Neural progenitor cell (in vitro differentiated cells): ENCODE measurements at regions not wholly inside any gene's neighbourhood (a gene's known extent, or its start where the extent isn't known, plus 50 kb on each side); places are given as distances from the start of the nearest gene placed in this dataset.
"Not testable (repeated sequence)": the region's sequence is repeated elsewhere in the genome, so short reads cannot be mapped to it uniquely, and the experiment has no call there.

ENCODE experiments used
- DNase-seq: peaks from one replicate; pipeline ENCODE4 v3.0.0-alpha.2; 2016; ENCODE audit warnings: low spot score
- H2AFZ ChIP-seq: fragments of 200-600 bp; sonication (generic); replicated peaks from 2 replicates; pipeline ENCODE4 v1.6.1; 2016; ENCODE audit warnings: antibody characterized with exemption
- H3F3A ChIP-seq: fragments of 200-600 bp; sonication (generic); 2 replicates; pipeline ENCODE4 v1.6.1; 2016; ENCODE audit warnings: antibody characterized with exemption, low read depth
- H3K27ac ChIP-seq: fragments of 200-600 bp; sonication (generic); 2 replicates; pipeline ENCODE4 v1.5.1; 2016; ENCODE audit warnings: mild to moderate bottlenecking
- H3K27me3 ChIP-seq: fragments of 200-600 bp; sonication (generic); 2 replicates; pipeline ENCODE4 v1.6.1; 2016; ENCODE audit warnings: mild to moderate bottlenecking, moderate library complexity
- H3K36me3 ChIP-seq: fragments of 200-600 bp; sonication (generic); 2 replicates; pipeline ENCODE4 v1.5.1; 2016
- H3K4me1 ChIP-seq: fragments of 200-600 bp; sonication (generic); 2 replicates; pipeline ENCODE4 v1.6.1; 2016; ENCODE audit warnings: mixed run types
- H3K4me2 ChIP-seq: fragments of 200-600 bp; sonication (generic); 2 replicates; pipeline ENCODE4 v1.6.1; 2016
- H3K4me3 ChIP-seq: fragments of 200-600 bp; sonication (generic); 2 replicates; pipeline ENCODE4 v1.5.1; 2016
- H3K79me2 ChIP-seq: fragments of 200-600 bp; sonication (generic); 2 replicates; pipeline ENCODE4 v1.6.1; 2016; ENCODE audit warnings: low read depth
- H3K9ac ChIP-seq: fragments of 200-600 bp; sonication (generic); 2 replicates; pipeline ENCODE4 v1.6.1; 2016
- H3K9me3 ChIP-seq: fragments of 200-600 bp; sonication (generic); 2 replicates; pipeline ENCODE4 v1.5.1; 2016; ENCODE audit warnings: low read depth
- H4K20me1 ChIP-seq: fragments of 200-600 bp; sonication (generic); 2 replicates; pipeline ENCODE4 v1.6.1; 2016; ENCODE audit warnings: low read depth
- H3K27ac Mint-ChIP-seq: 3 replicates; pipeline ENCODE4 v1.8.0; 2021; ENCODE audit warnings: mixed read lengths
- H3K27me3 Mint-ChIP-seq: 2 replicates; pipeline ENCODE4 v1.8.0; 2022; ENCODE audit warnings: low read depth, mild to moderate bottlenecking, inconsistent platforms, moderate library complexity, mixed read lengths; ENCODE audit not compliant: insufficient read depth
- H3K36me3 Mint-ChIP-seq: 3 replicates; pipeline ENCODE4 v1.8.0; 2021; ENCODE audit warnings: mixed read lengths
- H3K4me1 Mint-ChIP-seq: 3 replicates; pipeline ENCODE4 v1.8.0; 2021; ENCODE audit warnings: mixed read lengths
- H3K4me3 Mint-ChIP-seq: 3 replicates; pipeline ENCODE4 v1.8.0; 2021; ENCODE audit warnings: mild to moderate bottlenecking, moderate library complexity, mixed read lengths
- H3K9me3 Mint-ChIP-seq: 3 replicates; pipeline ENCODE4 v1.8.0; 2020; ENCODE audit warnings: mixed read lengths
- TF ChIP-seq, protein P1 (sequence below): fragments of 200-600 bp; sonication (generic); IDR thresholded peaks from 2 replicates; pipeline ENCODE4 v1.5.1; 2017; ENCODE audit warnings: antibody characterized with exemption, mild to moderate bottlenecking

DNA sequence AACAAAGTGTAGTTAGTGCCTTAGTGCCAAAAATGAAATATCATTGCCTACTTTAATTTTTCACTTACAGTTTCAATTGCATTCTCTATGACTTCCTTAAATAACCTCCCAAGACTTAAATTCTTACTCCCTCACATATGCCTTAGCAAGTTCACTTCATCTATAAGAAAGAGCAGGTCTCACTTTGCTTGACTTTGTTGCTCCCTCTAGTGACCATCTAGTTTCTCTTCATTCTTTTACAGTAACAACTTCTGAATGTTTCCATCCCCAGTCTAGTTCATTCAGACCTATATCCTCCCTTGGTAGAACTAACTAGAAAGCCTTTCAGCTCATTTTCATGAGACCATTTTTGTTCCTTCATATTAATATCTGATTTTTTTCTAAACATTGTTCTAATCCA is 2377.6 kb downstream of the EPHA3 start:
- H3K4me1 Mint-ChIP-seq, H3K4me3 Mint-ChIP-seq: not testable (repeated sequence)
- peak; percentile 1 for DNase-seq

DNA sequence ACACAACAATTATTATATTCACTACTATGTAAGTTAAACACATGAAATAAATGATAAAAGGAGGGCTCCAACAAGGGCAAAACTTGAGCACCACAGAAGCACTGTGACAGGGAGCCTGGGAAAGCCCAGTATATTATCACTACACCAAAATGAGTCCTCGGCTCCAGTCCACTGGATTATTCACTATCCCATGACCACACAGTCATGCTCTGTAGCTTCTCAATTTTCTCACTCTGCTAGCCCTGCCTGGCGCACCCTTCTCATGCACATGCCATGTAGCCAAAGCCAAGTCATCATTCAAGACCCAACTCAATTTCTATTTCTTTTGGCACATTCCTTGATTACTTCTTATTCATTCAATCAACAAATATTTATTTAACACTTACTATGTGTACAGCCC is 2378.5 kb downstream of the EPHA3 start:
- not testable (repeated sequence) for H3K4me1 Mint-ChIP-seq, H3K4me1 ChIP-seq, H3K9ac ChIP-seq, H3K27me3 ChIP-seq, DNase-seq, H3K4me2 ChIP-seq, H2AFZ ChIP-seq, H3K79me2 ChIP-seq, H3K9me3 Mint-ChIP-seq, H3K27ac ChIP-seq, H3K4me3 Mint-ChIP-seq, H4K20me1 ChIP-seq, H3K36me3 ChIP-seq, H3K27ac Mint-ChIP-seq, H3K27me3 Mint-ChIP-seq, H3K9me3 ChIP-seq, H3K36me3 Mint-ChIP-seq, H3F3A ChIP-seq, H3K4me3 ChIP-seq

More for the DNA sequence above, 2377.6 kb downstream of the EPHA3 start:
- H3K27me3 Mint-ChIP-seq, H3K36me3 ChIP-seq, H3K9ac ChIP-seq, H3K27ac Mint-ChIP-seq, H3F3A ChIP-seq, H3K79me2 ChIP-seq, H3K36me3 Mint-ChIP-seq, H3K4me1 ChIP-seq, H3K4me2 ChIP-seq, H2AFZ ChIP-seq, H3K27ac ChIP-seq, H3K4me3 ChIP-seq, H3K9me3 ChIP-seq, H4K20me1 ChIP-seq, H3K27me3 ChIP-seq, H3K9me3 Mint-ChIP-seq: not testable (repeated sequence)
- TF ChIP-seq, protein P1, sequence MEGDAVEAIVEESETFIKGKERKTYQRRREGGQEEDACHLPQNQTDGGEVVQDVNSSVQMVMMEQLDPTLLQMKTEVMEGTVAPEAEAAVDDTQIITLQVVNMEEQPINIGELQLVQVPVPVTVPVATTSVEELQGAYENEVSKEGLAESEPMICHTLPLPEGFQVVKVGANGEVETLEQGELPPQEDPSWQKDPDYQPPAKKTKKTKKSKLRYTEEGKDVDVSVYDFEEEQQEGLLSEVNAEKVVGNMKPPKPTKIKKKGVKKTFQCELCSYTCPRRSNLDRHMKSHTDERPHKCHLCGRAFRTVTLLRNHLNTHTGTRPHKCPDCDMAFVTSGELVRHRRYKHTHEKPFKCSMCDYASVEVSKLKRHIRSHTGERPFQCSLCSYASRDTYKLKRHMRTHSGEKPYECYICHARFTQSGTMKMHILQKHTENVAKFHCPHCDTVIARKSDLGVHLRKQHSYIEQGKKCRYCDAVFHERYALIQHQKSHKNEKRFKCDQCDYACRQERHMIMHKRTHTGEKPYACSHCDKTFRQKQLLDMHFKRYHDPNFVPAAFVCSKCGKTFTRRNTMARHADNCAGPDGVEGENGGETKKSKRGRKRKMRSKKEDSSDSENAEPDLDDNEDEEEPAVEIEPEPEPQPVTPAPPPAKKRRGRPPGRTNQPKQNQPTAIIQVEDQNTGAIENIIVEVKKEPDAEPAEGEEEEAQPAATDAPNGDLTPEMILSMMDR, result peak; percentile 26

DNA sequence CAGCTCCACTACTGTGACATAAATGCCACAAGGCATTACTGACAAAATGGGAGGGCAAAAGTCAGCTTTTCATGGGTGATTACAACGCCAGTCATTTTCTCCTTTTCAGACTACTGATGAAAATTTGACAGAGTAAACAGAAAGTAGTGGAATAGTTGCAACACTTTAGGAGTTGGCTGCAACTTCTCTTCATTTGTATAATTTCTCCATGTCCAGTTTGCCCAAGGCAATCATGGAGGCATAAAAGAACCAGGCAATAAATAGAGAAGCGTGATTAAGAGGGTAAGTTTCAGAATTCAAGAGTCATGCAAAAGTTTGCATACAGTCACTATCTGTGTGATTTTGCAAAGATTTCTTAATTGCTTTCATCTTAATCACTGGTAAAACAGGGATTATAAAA is 2390.3 kb downstream of the EPHA3 start:
- not testable (repeated sequence) for H3K27ac ChIP-seq, H3K36me3 ChIP-seq, H3K4me1 ChIP-seq, H3K4me3 ChIP-seq, H3K36me3 Mint-ChIP-seq, H3K4me3 Mint-ChIP-seq, H3K79me2 ChIP-seq, H3K4me1 Mint-ChIP-seq, DNase-seq, H3K27me3 ChIP-seq, H3K9ac ChIP-seq, H4K20me1 ChIP-seq, H2AFZ ChIP-seq, H3K27me3 Mint-ChIP-seq, H3K9me3 ChIP-seq, H3K4me2 ChIP-seq, H3K27ac Mint-ChIP-seq, H3F3A ChIP-seq
- peaks cover 20% of the 10 kb centered on the region for H3K9me3 Mint-ChIP-seq

DNA sequence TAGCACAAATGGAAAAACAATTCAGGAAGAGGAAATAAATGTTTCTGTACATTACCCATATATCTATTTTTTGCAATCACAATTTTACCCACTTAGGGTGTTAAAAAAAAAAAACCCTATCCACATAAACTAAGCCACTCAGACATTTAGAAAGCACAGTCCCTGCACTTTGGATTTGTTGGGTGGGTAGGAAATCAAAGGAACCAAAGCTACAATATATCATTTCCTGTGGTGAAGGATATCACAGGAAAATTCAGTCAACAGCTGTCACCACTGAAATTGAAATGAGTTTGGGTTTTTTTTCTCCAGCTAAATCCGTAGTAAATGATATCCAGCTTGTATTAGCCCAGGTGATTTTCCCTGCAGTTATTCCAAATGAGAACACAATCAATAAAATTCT is 2392.4 kb downstream of the EPHA3 start:
- not testable (repeated sequence) for H3K27me3 ChIP-seq, DNase-seq, H3K79me2 ChIP-seq, H3K27me3 Mint-ChIP-seq, H3K9me3 ChIP-seq, H3K36me3 Mint-ChIP-seq, H3K27ac ChIP-seq, H3K9ac ChIP-seq, H3K4me1 Mint-ChIP-seq, H3K36me3 ChIP-seq, H3K27ac Mint-ChIP-seq, H3K4me2 ChIP-seq, H3K4me3 ChIP-seq, H3K4me3 Mint-ChIP-seq, H3F3A ChIP-seq, H3K4me1 ChIP-seq, H2AFZ ChIP-seq, H4K20me1 ChIP-seq
- peaks cover 22% of the 10 kb centered on the region for H3K9me3 Mint-ChIP-seq

DNA sequence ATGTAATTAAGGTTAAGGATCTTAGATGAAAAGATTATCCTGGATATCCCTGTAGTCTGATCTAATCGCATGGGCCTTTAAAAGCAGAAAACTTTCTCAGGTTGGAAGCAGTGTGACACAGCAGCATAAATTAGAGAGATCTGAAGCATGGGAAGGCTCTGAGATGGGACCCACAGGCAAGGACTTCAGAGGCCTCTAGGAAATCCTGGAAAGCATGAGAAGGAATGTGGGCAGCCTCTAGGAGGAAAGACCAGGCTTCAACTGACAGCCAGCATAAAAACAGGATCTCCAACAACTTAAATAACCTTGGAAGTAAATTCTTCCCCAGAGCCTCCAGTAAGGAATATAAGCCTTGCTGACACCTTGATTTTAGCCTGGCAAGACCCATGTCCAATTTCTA is 2397.5 kb downstream of the EPHA3 start:
- H3K4me1 ChIP-seq, H3K27ac Mint-ChIP-seq, H3K27ac ChIP-seq, H3F3A ChIP-seq, H3K36me3 Mint-ChIP-seq, DNase-seq, H3K79me2 ChIP-seq, H3K4me2 ChIP-seq, H3K36me3 ChIP-seq, H3K27me3 Mint-ChIP-seq, H3K4me3 ChIP-seq, H3K27me3 ChIP-seq, H3K9ac ChIP-seq, H2AFZ ChIP-seq, H3K4me1 Mint-ChIP-seq, H4K20me1 ChIP-seq, H3K4me3 Mint-ChIP-seq, H3K9me3 ChIP-seq: not testable (repeated sequence)
- H3K9me3 Mint-ChIP-seq, result peaks cover 17% of the 10 kb centered on the region
